ENCODE measurements at regions not wholly inside any gene's neighbourhood (a gene's known extent, or its start where the extent isn't known, plus 50 kb on each side); places are given as distances from the start of the nearest gene placed in this dataset.
A peak's percentile ranks its signal among the peaks of the same experiment; 100 is the strongest.

- H3K27ac Mint-ChIP-seq (ENCODE audit: unreplicated experiment), result peak overlapping the region; percentile 93
- DNase-seq (ENCODE audit: extremely low spot score, unreplicated experiment), result no peak
- H3K9me3 Mint-ChIP-seq (ENCODE audit: unreplicated experiment), result no peaks in the 10 kb centered on the region
- no peaks in the 10 kb centered on the region for H3K36me3 Mint-ChIP-seq (ENCODE audit: unreplicated experiment)
- H3K4me3 Mint-ChIP-seq (ENCODE audit: unreplicated experiment), result no peak overlapping the region
- no peak for TF ChIP-seq CTCF (IDR thresholded peaks at IDR 0.05)
- H3K27me3 Mint-ChIP-seq (ENCODE audit: unreplicated experiment), result no peaks in the 10 kb centered on the region
- peaks cover 38% of the 10 kb centered on the region for H3K4me1 Mint-ChIP-seq (ENCODE audit: unreplicated experiment)
These were observed 220.1 kb downstream of the TOMM20 start for GRCh38 chr1:234908571-234908970.

- Mint-ChIP-seq H3K4me3 (ENCODE audit: unreplicated experiment) (no peak overlapping the region), H3K27ac (ENCODE audit: unreplicated experiment) (peak overlapping the region; percentile 93), H3K4me1 (ENCODE audit: unreplicated experiment) (peaks cover 32% of the 10 kb centered on the region), H3K36me3 (ENCODE audit: unreplicated experiment) (no peaks in the 10 kb centered on the region), H3K9me3 (ENCODE audit: unreplicated experiment) (no peaks in the 10 kb centered on the region), H3K27me3 (ENCODE audit: unreplicated experiment) (no peaks in the 10 kb centered on the region)
- TF ChIP-seq CTCF (IDR thresholded peaks at IDR 0.05), result no peak
- DNase-seq (ENCODE audit: extremely low spot score, unreplicated experiment), result no peak
These were observed 220.7 kb downstream of the TOMM20 start for GRCh38 chr1:234907940-234908405.

- H3K4me1 Mint-ChIP-seq (ENCODE audit: unreplicated experiment), result peaks cover 26% of the 10 kb centered on the region
- H3K27ac Mint-ChIP-seq (ENCODE audit: unreplicated experiment), result peak overlapping the region; percentile 61
- H3K9me3 Mint-ChIP-seq (ENCODE audit: unreplicated experiment), result no peaks in the 10 kb centered on the region
- no peak for TF ChIP-seq CTCF (IDR thresholded peaks at IDR 0.05)
- H3K27me3 Mint-ChIP-seq (ENCODE audit: unreplicated experiment), result no peaks in the 10 kb centered on the region
- H3K36me3 Mint-ChIP-seq (ENCODE audit: unreplicated experiment), result no peaks in the 10 kb centered on the region
- DNase-seq (ENCODE audit: extremely low spot score, unreplicated experiment), result no peak
- no peak overlapping the region for H3K4me3 Mint-ChIP-seq (ENCODE audit: unreplicated experiment)
These were observed 221.3 kb downstream of the TOMM20 start for GRCh38 chr1:234907208-234907939.

GRCh38 chr1:234906654-234907053 lies 222.0 kb downstream of the TOMM20 start:
- H3K27ac Mint-ChIP-seq (ENCODE audit: unreplicated experiment), result no peak overlapping the region
- no peaks in the 10 kb centered on the region for H3K27me3 Mint-ChIP-seq (ENCODE audit: unreplicated experiment)
- DNase-seq (ENCODE audit: extremely low spot score, unreplicated experiment), result no peak
- no peak overlapping the region for H3K4me3 Mint-ChIP-seq (ENCODE audit: unreplicated experiment)
- H3K9me3 Mint-ChIP-seq (ENCODE audit: unreplicated experiment), result no peaks in the 10 kb centered on the region
- H3K4me1 Mint-ChIP-seq (ENCODE audit: unreplicated experiment), result peaks cover 26% of the 10 kb centered on the region
- no peaks in the 10 kb centered on the region for H3K36me3 Mint-ChIP-seq (ENCODE audit: unreplicated experiment)
- TF ChIP-seq CTCF (IDR thresholded peaks at IDR 0.05), result no peak

- no peak overlapping the region for H3K27ac Mint-ChIP-seq (ENCODE audit: unreplicated experiment)
- H3K4me3 Mint-ChIP-seq (ENCODE audit: unreplicated experiment), result no peak overlapping the region
- no peaks in the 10 kb centered on the region for H3K27me3 Mint-ChIP-seq (ENCODE audit: unreplicated experiment)
- H3K9me3 Mint-ChIP-seq (ENCODE audit: unreplicated experiment), result no peaks in the 10 kb centered on the region
- TF ChIP-seq CTCF (IDR thresholded peaks at IDR 0.05), result no peak
- H3K4me1 Mint-ChIP-seq (ENCODE audit: unreplicated experiment), result peaks cover 21% of the 10 kb centered on the region
- no peaks in the 10 kb centered on the region for H3K36me3 Mint-ChIP-seq (ENCODE audit: unreplicated experiment)
- no peak for DNase-seq (ENCODE audit: extremely low spot score, unreplicated experiment)
These were observed 225.7 kb downstream of the TOMM20 start for GRCh38 chr1:234902774-234903547.

All from osteocyte (in vitro differentiated cells).